CD4-positive, alpha-beta T cell treated with Interleukin-6 at 100 ng/mL for 8 hours (primary cell): ENCODE measurements at regions not wholly inside any gene's neighbourhood (a gene's known extent, or its start where the extent isn't known, plus 50 kb on each side); places are given as distances from the start of the nearest gene placed in this dataset.
"Not testable (repeated sequence)": the region's sequence is repeated elsewhere in the genome, so short reads cannot be mapped to it uniquely, and the experiment has no call there.

Experiments
- DNase-seq: peaks from one replicate; pipeline ENCODE4 v3.0.0-alpha.2; 2020; ENCODE audit warnings: mixed read lengths, low spot score

DNA sequence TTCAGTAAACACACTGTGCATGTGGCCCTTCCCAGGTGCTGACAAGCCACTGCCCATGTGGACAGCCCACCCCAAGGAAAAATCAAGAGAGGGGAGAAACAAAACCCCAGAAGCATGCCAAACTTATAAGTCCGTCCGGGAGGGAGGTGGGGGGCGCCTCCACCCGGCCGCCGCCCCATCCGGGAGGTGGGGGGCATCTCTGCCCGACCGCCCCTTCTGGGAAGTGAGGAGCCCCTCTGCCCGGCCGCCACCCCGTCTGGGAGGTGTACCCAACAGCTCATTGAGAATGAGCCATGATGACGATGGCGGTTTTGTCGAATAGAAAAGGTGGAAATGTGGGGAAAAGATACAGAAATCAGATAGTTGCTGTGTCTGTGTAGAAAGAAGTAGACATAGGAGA lies 53.8 kb upstream of the C2CD4B start:
- no peak for DNase-seq

DNA sequence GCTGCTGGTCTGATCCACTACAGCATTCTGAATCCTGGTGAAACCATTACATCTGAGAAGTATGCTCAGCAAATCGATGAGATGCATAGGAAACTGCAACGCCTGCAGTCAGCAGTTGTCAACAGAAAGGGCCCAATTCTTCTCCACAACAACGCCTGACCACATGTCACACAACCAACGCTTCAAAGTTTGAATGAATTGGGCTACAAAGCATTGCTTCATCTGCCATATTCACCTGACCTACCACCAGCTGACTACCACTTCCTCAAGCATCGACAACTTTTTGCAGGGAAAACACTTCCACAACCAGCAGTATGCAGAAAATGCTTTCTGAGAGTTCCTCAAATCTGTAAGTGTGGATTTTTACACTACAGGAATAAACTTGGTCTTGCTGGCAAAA lies 54.7 kb upstream of the C2CD4B start:
- no peak for DNase-seq

DNA sequence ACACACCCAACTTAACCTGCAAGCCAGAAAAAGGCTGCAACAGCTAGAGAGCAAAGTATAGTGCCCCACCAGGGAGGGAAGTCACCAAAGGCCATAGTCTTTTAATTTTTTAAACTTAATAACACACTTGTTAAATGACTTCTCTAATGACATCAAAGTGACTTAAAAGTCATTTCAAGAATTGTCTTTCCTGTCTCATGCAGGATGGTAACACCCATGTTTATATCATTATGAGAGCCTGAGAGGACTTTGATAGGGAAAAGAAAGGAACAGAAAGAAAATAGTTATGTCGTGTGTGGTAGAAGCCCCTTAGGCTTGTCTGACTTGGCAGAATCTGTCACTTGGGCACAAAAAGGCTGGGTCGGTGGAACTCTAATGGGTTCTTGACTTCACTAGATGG lies 57.9 kb upstream of the C2CD4B start:
- no peak for DNase-seq

DNA sequence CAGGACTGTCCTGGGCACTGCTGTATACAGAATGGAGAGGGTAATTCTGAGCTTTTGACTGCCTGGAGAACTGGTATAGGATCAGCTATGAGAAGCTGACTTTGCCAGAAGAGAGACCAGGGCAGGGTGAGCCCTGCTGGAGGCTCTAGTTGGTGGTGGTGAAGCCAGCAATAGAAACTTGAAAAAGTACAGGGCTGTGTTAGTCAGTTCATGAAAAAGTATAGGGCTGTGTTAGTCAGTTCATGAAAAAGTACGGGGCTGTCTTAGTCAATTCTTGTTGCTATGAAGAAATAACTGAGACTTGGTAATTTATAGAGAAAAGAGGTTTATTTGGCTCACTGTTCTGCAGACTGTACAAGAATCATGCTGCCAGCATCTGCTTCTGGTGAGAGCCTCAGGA lies 63.5 kb upstream of the C2CD4B start:
- no peak for DNase-seq

DNA sequence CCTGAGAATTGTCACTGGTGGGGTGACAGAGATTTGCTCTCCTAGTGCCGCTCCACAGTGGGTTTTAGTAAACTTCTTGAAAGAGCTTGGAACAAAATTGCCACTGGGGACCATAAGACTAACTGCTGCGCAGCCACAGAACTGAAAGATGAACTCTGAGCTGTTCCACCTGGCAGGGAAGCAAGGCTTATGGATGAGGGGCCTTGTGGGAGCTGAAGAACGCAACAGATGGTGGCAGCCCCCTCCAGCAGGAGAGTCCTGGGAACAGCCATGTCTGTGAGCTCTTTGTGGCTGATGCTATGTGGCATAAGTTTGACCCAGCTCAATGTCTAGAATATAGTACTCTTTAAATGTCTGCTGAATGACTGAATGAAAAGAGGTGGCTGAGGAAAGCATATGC lies 66.8 kb upstream of the C2CD4B start:
- no peak for DNase-seq

DNA sequence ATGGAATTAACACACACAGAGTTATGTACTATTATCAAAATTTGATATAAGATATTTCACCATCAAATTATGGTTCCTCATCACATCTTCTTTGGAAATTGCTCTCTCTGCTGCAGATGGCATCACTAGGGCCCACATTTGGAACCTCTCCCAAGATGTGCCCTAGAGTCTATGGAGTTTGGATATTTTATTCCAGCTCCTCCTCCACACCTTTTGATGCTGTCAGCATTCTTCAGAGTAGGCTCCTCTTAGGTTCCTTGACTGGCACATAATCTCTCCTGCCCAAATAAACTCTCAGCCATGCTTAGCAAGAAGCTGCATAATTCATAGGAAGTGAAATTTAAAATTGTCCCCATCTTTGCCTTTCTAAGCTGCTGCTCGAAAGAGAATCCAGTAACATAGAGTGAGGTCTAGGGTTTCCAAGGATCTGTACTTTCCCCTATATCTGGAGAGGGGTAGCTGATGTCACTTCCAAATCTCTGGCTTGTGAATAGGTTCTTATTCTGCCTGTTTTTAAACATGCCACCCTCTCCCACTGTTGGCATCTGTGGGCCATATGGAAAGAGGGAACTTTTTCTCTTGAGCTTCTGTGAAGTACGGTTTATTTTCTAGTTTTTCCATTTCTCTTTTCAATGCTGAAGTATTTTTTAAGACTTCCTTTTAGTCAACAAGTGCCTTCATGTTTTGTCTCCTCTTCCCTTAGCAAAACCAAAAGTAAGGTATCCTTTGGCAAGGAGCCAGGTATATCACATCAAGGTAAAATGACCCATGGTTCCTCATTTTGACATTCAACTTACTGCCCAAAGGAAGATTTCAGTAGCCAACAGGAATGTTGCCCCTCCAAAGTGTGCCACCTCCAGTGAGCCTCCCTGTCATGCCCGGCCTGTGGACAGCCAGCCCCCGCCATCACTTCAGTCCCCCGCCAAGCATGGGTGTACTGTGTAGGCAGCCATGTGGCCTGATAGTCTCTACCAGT lies 75.3 kb upstream of the C2CD4B start:
- DNase-seq, result no peak

DNA sequence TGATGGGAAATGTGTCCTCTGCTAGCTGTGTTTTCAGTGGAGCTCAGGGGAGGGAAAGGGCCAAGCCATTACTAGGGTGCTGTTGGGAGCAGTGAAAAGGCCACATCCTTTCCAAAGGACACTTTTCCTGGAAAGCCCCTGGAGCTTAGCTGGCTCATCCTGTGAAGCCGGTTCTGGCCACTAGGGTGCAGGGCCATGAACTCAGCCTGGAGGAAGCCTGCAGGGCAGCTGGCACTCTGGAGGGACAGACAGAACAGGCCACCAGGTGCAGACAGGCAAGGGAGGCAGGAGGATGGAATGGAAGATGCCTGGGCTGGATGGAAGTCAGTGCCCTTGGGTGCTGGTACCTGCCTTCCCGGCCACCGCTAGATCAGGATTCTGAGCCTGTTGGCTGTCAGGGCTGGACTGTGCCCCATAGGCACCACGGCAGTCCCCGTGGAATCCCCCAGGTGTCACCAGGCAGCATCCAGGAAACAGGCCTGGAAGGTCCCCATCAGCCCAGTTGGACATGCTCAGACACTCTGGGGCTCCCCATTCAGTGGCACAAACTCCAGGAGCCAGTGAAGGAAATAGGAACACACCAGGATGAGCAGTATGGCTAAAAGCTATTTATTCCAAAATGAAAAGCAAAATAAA lies 76.2 kb upstream of the C2CD4B start:
- no peak for DNase-seq

DNA sequence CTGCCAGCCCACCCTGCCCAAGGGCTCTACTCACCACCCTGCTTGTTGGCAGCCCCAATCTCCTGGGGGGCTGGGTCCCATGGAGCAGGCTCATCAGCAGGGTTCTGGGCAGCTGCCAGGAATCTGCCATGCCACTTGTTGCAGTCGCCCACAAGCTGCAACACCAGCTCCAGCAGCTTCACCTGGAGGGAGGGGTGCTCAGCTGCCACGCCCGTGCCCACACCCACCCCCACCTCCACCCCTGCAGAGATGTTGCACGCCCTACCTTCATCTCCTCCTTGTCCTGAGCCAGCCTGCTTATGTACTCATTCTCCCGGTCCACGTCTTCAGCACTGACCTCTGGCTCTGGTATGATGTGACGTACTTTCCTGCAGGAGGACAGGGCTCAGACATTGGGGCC lies 77.9 kb upstream of the C2CD4B start:
- DNase-seq, result no peak

DNA sequence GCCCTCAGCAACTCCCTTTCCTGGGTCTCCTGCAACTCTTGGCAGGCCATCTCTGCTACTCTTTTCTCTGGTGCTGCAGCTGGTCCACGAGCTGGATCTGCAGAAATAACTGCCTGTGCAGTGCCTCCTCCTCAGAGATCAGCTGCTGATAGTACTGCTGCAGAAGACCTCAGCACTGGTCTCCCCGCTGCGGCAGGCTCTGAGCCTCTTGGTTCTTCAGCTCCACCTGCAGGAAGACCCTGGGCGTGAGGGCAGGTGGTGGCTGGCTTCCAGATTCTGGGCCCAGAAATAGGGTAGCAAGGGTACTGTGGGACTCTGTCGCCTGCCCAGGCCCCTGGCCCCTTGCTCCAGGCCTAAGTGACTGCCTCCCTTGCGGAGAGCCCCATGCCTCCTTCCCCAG lies 79.7 kb upstream of the C2CD4B start:
- DNase-seq, result no peak

DNA sequence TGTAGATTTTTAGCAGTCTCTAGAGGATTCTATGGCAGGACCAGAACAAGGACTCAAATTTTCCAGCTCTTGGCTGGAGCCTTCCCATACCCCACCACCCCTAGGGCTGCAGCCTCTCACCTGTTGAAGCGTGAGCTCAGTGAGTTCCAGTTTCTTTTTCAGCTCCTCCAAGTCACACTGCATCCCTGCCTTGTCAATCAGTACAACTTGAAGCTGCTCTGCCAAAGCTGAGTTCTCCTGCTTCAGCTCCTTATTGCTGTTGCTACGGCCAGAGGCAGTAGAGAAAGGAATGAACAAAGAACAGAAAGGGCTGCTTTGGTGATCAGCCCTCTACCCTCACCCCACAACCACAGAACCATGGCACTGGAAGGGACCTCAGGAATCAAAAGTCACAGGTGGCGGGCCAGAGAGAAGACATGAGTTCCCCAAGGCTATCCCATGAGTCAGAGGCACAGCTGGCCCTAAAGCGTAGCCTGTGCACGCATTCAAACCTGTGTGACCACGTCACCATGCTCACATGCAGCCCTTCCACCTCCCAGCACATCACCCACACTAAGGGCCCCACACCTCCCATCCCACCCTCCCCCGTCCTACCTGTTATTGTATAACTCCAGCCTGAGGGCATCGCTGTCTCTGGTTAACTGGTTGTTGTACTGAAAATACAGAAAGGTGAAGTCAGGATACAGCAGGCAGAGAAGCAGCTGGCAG lies 83.3 kb upstream of the C2CD4B start:
- DNase-seq, result no peak

DNA sequence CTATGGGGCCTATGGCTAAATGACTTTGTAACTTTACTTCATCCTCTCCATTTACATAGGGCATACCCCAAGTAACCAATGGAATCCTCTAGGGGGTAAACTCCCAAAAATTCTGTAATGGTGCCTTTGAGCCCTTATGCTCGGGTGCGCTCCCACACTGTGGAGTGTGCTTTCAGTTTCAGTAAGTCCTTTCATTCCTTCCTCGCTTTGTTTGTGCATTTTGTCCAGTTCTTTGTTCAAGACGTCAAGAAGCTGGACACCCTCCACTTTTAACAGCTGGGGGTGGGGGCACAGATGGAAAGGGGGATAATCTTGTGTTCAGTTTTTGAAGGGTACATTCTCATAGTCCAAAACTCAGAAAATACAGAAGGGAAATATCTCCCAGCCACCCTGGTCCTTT lies 84.4 kb upstream of the C2CD4B start:
- DNase-seq, result no peak

DNA sequence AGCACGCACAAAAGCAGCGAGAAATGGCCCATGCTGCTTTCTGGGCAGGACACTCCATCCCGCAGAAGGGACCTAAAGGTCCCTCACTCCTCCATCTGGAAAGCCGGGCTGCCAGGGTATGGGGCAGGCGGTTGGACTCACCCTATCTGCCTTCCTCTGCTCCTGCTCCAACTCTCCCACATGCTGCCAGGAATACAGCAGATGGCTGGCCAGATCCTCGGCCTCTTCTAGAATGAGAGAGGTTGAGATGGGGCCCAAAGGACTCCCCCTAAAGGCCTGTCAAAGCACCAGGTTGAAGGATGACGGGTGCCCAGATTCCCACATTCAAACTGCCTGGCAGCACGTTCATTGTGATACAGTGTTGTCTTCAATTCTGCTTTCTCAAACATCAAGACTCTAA lies 85.1 kb upstream of the C2CD4B start:
- DNase-seq, result no peak

DNA sequence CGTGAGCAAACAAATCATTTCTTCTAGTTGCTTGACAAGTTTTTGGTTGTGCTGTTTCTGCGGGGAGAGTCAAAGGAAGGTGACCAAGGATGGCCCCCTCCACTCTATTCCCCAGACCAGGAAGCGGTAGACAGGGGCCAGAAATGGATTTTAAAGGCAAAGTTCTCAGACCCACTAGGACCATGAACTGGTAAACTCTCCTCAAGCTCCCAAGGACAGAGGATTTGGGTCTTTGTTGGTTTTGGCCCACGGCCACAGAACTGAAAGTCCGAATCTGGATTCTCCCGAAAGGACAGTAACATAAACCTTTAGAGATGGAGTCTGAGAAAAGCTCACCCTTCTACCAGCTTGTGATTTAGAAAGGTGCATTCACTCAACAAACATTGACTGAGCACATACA lies 85.9 kb upstream of the C2CD4B start:
- no peak for DNase-seq

DNA sequence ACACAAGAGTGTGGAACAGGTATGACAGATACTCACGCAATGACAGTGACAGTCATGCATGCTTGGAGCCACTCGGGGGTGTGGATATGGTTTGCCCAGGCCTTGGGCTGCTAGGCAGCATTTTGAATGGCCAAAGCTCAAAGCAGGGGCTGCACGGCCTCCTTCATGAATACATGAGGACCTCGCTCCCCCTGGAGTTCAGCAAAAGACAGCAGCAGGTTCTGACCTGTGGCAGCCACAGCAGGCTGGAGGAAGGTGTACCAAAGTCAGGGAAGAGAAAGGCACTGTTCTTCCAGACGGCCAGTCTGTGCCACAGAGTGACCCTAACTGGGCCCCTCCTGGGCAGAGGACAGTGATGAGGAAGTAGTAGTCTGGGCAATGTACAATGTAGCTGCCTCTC lies 88.2 kb upstream of the C2CD4B start:
- DNase-seq, result no peak

DNA sequence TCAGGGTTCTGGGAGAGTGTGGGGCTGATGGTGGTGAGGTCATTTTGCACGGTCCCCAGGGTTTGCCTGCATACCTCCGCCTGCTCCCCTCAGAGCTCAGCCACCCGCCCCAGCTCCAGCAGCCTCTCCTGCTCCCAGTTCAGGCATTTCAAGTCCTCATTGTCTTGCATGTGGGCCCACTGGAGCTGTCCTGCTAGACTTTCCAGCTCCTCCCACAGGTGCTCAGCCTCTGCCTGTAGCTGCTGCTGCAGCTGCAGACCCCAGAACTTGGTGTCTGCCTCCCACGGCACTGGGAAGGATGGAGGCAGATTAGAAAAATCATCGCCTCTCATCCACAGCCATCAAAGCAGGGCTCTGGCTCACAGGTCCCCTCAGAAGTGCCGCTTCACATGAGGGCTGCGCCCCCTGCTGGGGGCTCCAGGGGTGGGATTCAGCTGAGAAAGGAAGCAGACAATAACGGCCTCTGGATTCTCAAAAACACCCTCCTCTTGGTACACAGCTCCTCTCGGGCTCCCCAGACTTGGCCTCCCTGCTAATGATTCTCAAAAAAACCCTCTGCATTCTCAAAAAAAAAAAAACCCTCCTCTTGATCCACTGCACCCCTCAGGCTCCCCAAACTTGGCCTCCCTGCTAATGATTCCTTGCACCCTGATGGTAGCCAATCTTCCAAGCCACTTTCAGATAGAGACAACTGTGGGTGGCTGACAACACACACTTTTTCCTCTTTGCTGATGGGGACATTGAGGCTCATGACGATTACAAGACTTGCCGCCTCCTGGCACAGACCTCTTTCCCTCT lies 89.3 kb upstream of the C2CD4B start:
- DNase-seq, result peak; percentile 37

DNA sequence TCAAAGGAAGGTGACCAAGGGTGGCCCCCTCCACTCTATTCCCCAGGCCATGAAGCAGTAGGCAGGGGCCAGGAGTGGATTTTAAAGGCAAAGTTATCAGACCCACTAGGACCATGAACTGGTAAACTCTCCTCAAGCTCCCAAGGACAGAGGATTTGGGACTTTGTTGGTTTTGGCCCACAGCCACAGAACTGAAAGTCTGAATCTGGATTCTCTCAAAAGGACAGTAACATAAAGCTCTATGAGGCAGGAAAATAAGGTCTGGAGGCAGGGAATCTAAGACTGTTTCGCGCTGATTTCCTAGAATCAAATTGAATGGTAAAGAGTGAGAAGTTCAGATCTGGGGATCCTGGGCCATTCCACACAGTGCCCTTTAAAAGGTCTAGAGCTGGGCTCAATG lies 91.3 kb upstream of the C2CD4B start:
- not testable (repeated sequence) for DNase-seq

DNA sequence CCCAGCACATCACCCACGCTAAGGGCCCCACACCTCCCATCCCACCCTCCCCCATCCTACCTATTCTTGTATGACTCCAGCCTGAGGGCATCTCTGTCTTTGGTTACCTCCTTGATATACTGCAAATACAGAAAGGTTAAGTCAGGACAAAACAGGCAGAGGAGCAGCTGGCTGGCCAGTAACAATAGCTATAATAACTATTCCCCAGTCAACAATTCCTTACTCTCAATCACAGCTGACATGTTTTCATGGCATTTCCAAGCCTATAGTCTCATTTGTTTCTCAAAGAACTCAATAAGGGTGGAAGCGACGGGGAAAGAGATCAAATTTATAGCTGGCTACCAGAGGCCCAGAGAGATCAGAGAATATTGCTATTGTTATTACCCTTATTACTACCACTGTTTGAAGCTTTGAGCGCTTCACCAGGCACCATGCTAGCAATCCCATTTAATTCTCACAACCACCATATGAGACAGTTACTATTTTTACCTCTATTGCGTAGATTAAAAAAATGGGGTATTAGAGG lies 93.0 kb upstream of the C2CD4B start:
- no peak for DNase-seq

DNA sequence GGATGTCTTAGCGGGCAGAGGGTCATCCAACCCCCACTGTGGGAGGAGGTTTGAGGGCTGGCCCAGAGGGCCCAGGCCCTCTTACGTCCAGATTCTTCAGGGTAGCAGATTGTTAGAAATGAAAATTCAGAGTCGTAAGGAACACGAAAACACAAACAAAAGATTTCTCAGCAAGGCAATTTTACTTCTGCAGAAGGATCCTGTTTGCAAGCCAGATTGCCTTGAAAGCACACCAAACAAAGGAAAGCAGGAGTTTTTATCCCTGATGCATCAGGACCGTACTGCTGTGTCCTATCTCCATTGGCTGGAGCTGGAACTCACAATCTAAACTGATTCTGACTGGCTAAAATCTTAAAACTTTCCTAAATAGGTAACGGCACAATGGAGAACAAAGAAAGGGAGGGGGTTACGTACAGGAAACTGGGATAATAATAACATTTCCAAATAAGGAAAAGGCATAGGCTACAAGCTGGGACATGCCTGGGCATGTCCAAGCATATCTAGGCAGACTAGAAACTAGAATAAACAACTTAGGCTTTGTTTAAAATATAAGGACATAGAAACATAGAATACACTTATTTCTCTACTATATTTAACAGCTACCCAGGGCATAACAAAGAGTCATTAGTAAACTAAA lies 97.3 kb upstream of the C2CD4B start:
- no peak for DNase-seq

DNA sequence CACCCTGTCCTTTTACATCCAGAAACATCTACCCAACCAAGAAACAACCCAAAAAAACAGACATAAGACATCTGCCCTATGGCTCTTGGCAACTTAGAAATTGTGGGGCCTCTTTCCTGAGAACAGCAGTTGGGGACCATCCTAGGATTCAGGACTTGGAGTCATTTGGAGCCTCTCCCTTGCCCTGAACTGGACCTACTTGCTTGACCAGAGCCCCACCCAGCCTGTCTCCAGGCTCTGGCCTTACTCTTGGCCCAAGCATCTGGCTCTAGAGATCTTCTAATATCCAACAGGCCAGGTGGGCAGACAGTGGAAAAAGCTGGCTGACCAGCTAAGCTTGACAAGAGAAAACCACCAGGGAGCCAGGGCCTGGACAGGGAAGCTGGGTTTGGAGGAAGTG lies 99.1 kb upstream of the C2CD4B start:
- DNase-seq, result no peak

DNA sequence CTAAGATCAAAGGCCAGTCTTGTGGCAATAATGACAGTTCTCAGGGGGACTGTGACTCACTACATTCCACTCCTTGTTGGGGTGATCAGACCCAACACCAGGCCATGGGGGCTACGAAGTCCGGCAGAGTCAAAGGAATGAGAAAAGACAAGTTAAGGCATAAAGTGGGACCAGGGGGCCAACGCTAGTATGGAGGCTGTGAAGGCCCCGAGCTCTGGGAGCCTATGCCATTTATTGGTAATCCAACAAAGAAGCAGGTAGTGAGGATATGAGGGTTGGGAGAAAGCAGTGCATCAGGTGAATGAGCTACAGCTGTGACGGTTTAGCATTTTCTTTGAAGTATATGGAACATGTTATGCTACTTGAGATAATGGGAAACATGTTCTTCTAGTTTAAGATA lies 104.4 kb upstream of the C2CD4B start:
- no peak for DNase-seq

DNA sequence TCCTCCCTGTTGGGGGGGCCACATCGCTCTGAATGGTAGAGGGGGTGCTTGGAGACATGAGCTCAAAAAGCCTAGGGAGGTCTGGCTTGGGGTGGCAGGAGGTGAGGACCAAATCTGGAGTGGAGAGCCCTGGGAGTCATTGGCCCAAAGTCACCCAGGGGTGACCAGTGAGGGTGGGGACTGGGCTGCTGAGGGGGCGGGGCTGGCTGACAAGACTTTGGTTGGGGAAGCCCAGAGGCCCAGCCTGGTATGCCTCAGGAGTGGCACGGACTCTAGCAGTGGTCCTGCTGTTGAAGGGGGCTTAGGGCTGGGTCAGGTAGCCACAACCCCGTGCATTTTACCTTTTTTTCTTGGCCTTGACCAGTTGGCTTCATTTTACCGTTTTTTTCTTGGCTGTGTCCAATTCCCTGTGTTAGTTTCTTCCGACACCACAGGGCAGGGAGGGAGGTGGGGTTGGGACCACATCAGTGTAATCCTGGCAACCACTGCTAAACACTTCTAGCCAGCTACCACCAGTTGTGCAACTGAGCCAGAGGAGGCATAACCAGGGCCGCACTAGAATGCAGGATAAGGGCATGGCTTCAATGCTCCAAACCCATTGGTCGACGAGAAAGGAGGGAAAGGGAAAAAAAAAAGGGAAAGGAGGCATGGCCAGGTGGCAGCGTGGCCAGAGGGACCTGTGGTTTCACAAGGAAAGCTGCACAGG lies 105.3 kb upstream of the C2CD4B start:
- no peak for DNase-seq
